SK-N-SH (cell line): ENCODE measurements at regions not wholly inside any gene's neighbourhood (a gene's known extent, or its start where the extent isn't known, plus 50 kb on each side); places are given as distances from the start of the nearest gene placed in this dataset.

Experiments used
- CTCF ChIP-seq: fragments of 200-600 bp; sonication (generic); IDR thresholded peaks from 2 replicates; pipeline ENCODE4 v1.6.1; 2017; ENCODE audit warnings: antibody characterized with exemption, mild to moderate bottlenecking, moderate library complexity
- NRF1 ChIP-seq: IDR thresholded peaks from 2 replicates; pipeline ENCODE4 v1.6.1; 2012; ENCODE audit warnings: low read depth, mild to moderate bottlenecking, low read length
- RAD21 ChIP-seq: IDR thresholded peaks from 2 replicates; pipeline ENCODE4 v1.6.1; 2012; ENCODE audit warnings: mild to moderate bottlenecking, low read length
- YY1 ChIP-seq: IDR thresholded peaks from 2 replicates; pipeline ENCODE4 v1.4.0; 2012; ENCODE audit warnings: low read depth, mild to moderate bottlenecking

- no peak for TF ChIP-seq RAD21
- TF ChIP-seq CTCF, result no peak
- no peak for TF ChIP-seq NRF1
- no peak for TF ChIP-seq YY1
Measured at GRCh38 chr13:103133556-103133955, 67.3 kb upstream of the SLC10A2 start.
